ENCODE measurements at regions not wholly inside any gene's neighbourhood (a gene's known extent, or its start where the extent isn't known, plus 50 kb on each side); places are given as distances from the start of the nearest gene placed in this dataset.

DNA sequence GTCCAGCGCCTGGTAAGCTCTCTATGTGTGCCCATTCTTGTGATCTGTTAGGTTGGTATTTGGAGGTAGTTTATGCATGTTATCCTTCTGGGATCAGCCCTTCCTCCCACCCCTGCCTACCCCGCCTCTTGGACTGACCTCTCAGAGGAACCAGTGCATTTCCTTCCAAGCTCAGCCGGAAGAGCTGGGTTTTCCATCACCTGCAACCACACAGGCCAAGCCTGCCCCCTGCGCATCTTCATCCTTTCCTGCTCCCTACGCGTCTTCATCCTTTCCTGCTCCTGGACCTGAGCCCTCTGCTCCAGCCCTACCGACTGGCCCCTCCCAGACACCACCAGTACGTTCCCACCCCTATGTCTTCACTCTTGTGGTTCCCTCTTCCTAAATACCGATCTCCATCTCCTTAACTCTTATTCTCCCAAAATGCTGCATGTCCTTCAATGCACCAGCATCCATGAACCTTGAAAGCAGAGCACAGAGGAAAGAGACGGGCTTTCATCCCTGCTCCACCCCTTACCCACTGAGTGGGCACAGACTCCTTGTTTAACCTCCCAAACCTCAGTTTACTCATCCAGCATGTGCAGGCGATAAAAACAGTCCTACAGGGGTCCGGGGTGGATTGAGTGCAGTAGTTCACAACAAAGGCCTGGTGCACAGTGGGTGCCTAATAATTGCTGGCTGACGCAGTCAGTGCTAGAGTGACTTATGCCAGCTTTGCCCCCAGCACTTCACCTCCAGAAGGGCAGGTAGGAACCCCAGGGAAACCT lies 526.3 kb downstream of the MATN1 start (continued):
- no peak for TF ChIP-seq HDAC6 (IDR thresholded peaks at IDR 0.05; ENCODE audit: unreplicated experiment)
- TF ChIP-seq SMC3 (IDR thresholded peaks at IDR 0.05; ENCODE audit: borderline replicate concordance, low read length): no peak
- TF ChIP-seq KAT2A (conservative IDR thresholded peaks at IDR 0.05; ENCODE audit: control insufficient read depth, low read depth, low read length): no peak

DNA sequence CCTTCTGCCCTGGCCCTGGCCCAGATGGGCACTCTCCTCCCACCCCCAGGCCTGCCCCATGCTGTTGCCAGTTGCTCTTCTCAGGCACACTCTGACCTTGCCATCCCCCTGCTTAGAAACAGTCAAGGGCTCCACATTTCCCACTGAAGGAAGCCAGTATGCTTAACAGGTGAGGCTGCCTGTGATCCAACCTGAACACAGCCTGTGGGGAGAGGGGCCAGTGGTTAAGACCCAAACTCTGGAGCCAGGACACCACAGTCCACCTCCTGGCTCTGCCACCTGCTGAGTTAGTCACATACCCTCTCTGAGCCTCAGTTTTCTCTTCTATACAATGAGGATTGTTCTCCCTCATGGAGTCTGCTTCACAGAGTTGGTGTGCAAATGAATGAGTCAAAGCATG lies 526.9 kb downstream of the MATN1 start:
- in situ Hi-C loops (cut with MboI) (no loop called here), intact Hi-C loops (cut with micrococcal nuclease; ENCODE audit: unreplicated experiment) (no loop called here)
- Histone ChIP-seq H3K9ac (ENCODE audit: control insufficient read depth, insufficient read depth, low read length) (no peak overlapping the region), H3K27me3 (replicated peaks in 1 of 2; ENCODE audit: control insufficient read depth in 2 of 2, insufficient read depth in 2 of 2, low read length in 1 of 2) (no peaks in the 10 kb centered on the region), H3K79me2 (ENCODE audit: control insufficient read depth, insufficient read depth, low read length) (no peaks in the 10 kb centered on the region), H4K20me1 (ENCODE audit: control insufficient read depth, insufficient read depth) (no peaks in the 10 kb centered on the region), H3K36me3 (ENCODE audit: control insufficient read depth in 2 of 2, insufficient read depth in 2 of 2, low read length in 1 of 2) (no peaks in the 10 kb centered on the region), H3K4me3 (no peak overlapping the region), H3K4me1 (ENCODE audit: control insufficient read depth, insufficient read depth, low read length) (no peaks in the 10 kb centered on the region), H2AFZ (ENCODE audit: control insufficient read depth, low read depth, low read length) (no peak overlapping the region), H3K27ac (ENCODE audit: control insufficient read depth, insufficient read depth) (no peak overlapping the region), H3K4me2 (ENCODE audit: control insufficient read depth, insufficient read depth) (no peak overlapping the region), H3K9me3 (replicated peaks; ENCODE audit: control insufficient read depth, insufficient read depth, low read length) (no peaks in the 10 kb centered on the region)
- FAIRE-seq: no peak
- ATAC-seq: no peak
- POLR2A ChIA-PET: no interaction called here
- TF ChIP-seq SMAD1 (IDR thresholded peaks at IDR 0.05; ENCODE audit: low read depth, partially characterized antibody): no peak
- TF ChIP-seq NFYA (IDR thresholded peaks at IDR 0.05; ENCODE audit: borderline replicate concordance, low read depth, low read length): no peak
- no peak for TF ChIP-seq EGR1 (IDR thresholded peaks at IDR 0.05; ENCODE audit: borderline replicate concordance in 1 of 2, low read depth in 2 of 2, low read length in 2 of 2)
- TF ChIP-seq SUZ12 (IDR thresholded peaks at IDR 0.05; ENCODE audit: unreplicated experiment): no peak
- TF ChIP-seq, protein P1, sequence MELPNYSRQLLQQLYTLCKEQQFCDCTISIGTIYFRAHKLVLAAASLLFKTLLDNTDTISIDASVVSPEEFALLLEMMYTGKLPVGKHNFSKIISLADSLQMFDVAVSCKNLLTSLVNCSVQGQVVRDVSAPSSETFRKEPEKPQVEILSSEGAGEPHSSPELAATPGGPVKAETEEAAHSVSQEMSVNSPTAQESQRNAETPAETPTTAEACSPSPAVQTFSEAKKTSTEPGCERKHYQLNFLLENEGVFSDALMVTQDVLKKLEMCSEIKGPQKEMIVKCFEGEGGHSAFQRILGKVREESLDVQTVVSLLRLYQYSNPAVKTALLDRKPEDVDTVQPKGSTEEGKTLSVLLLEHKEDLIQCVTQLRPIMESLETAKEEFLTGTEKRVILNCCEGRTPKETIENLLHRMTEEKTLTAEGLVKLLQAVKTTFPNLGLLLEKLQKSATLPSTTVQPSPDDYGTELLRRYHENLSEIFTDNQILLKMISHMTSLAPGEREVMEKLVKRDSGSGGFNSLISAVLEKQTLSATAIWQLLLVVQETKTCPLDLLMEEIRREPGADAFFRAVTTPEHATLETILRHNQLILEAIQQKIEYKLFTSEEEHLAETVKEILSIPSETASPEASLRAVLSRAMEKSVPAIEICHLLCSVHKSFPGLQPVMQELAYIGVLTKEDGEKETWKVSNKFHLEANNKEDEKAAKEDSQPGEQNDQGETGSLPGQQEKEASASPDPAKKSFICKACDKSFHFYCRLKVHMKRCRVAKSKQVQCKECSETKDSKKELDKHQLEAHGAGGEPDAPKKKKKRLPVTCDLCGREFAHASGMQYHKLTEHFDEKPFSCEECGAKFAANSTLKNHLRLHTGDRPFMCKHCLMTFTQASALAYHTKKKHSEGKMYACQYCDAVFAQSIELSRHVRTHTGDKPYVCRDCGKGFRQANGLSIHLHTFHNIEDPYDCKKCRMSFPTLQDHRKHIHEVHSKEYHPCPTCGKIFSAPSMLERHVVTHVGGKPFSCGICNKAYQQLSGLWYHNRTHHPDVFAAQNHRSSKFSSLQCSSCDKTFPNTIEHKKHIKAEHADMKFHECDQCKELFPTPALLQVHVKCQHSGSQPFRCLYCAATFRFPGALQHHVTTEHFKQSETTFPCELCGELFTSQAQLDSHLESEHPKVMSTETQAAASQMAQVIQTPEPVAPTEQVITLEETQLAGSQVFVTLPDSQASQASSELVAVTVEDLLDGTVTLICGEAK (IDR thresholded peaks at IDR 0.05; ENCODE audit: borderline replicate concordance): no peak
- TF ChIP-seq ZSCAN29 (IDR thresholded peaks at IDR 0.05): no peak
- TF ChIP-seq SMC3 (IDR thresholded peaks at IDR 0.05; ENCODE audit: borderline replicate concordance, low read length): no peak
- no peak for TF ChIP-seq WRNIP1 (IDR thresholded peaks at IDR 0.05; ENCODE audit: borderline replicate concordance, low read depth, low read length)
- no peak for TF ChIP-seq TBL1XR1 (IDR thresholded peaks at IDR 0.05; ENCODE audit: low read depth, low read length)
- CTCF ChIA-PET: no interaction called here
- DNase-seq (ENCODE audit: low read depth, low spot score): no peak
- RAD21 ChIA-PET (ENCODE audit: unreplicated experiment): no interaction called here
- SMC1A ChIA-PET (ENCODE audit: uncharacterized antibody, unreplicated experiment): no interaction called here
- BruUV-seq (replicated peaks): no TSS peak
